ENCODE measurements at regions not wholly inside any gene's neighbourhood (a gene's known extent, or its start where the extent isn't known, plus 50 kb on each side); places are given as distances from the start of the nearest gene placed in this dataset.

- TF ChIP-seq ZNF274 (IDR thresholded peaks at IDR 0.05; ENCODE audit: insufficient read depth, insufficient read length) (no peak), KLF5 (IDR thresholded peaks at IDR 0.05; ENCODE audit: partially characterized antibody) (no peak), USF2 (IDR thresholded peaks at IDR 0.05; ENCODE audit: borderline replicate concordance, low read depth, low read length) (no peak), RELA (IDR thresholded peaks at IDR 0.05; ENCODE audit: borderline replicate concordance, partially characterized antibody) (no peak)
- TF ChIP-seq, protein P1, sequence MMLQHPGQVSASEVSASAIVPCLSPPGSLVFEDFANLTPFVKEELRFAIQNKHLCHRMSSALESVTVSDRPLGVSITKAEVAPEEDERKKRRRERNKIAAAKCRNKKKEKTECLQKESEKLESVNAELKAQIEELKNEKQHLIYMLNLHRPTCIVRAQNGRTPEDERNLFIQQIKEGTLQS (IDR thresholded peaks at IDR 0.05; ENCODE audit: borderline replicate concordance, extremely low read depth, low read depth, low read length), result no peak
These were observed 167.4 kb upstream of the COL11A1 start (continued) for GRCh38 chr1:103275725-103276124.

DNA sequence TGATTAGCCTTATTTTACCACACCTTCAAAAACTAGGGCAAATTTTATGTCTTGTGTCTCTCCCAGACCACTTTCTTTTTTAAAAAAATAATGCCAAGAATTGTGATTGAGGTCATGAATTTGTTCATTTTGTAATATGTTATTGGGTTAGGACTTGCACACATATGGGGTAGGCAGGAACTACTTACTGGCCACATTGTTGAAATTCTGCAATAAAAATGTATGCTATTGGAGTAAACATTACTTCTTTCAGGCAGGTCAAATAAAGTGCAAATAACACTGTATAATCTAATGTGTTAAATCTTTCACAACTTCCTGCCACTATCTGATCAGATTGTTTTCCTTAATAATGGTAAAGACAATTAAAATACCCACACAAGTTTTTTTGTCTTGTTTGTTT, 166.6 kb upstream of the COL11A1 start:
- Histone ChIP-seq H3K9ac (ENCODE audit: control insufficient read depth, insufficient read depth, low read length) (no peak overlapping the region), H2AFZ (ENCODE audit: control insufficient read depth, low read depth, low read length) (no peak overlapping the region), H3K27me3 (replicated peaks in 1 of 2; ENCODE audit: control insufficient read depth in 2 of 2, insufficient read depth in 2 of 2, low read length in 1 of 2) (no peaks in the 10 kb centered on the region), H3K27ac (ENCODE audit: control insufficient read depth, insufficient read depth) (no peak overlapping the region), H4K20me1 (ENCODE audit: control insufficient read depth, insufficient read depth) (no peaks in the 10 kb centered on the region), H3K4me1 (ENCODE audit: control insufficient read depth, insufficient read depth, low read length) (no peaks in the 10 kb centered on the region), H3K4me3 (no peak overlapping the region), H3K9me3 (replicated peaks; ENCODE audit: control insufficient read depth, insufficient read depth, low read length) (no peaks in the 10 kb centered on the region), H3K79me2 (ENCODE audit: control insufficient read depth, insufficient read depth, low read length) (no peaks in the 10 kb centered on the region), H3K4me2 (ENCODE audit: control insufficient read depth, insufficient read depth) (no peak overlapping the region), H3K36me3 (ENCODE audit: control insufficient read depth in 2 of 2, insufficient read depth in 2 of 2, low read length in 1 of 2) (no peaks in the 10 kb centered on the region)
- FAIRE-seq, result no peak
- ChIA-PET POLR2A (no interaction called here), RAD21 (ENCODE audit: unreplicated experiment) (no interaction called here), CTCF (no interaction called here), SMC1A (ENCODE audit: uncharacterized antibody, unreplicated experiment) (no interaction called here)
- intact Hi-C loops (cut with micrococcal nuclease; ENCODE audit: unreplicated experiment) (no loop called here), in situ Hi-C loops (cut with MboI) (no loop called here)
- DNase-seq (ENCODE audit: low read depth, low spot score), result no peak
- no peak for ATAC-seq
- no TSS peak for BruUV-seq (replicated peaks)
- TF ChIP-seq SIX5 (IDR thresholded peaks at IDR 0.05; ENCODE audit: low read depth, low read length, severe bottlenecking) (no peak), SPI1 (IDR thresholded peaks at IDR 0.05; ENCODE audit: borderline replicate concordance, insufficient read depth, low read depth, low read length) (no peak), CBX5 (IDR thresholded peaks at IDR 0.05; ENCODE audit: low read depth) (no peak), SUZ12 (IDR thresholded peaks at IDR 0.05; ENCODE audit: unreplicated experiment) (no peak), PML (IDR thresholded peaks at IDR 0.05; ENCODE audit: low read length) (no peak)
- TF ChIP-seq, protein P2, sequence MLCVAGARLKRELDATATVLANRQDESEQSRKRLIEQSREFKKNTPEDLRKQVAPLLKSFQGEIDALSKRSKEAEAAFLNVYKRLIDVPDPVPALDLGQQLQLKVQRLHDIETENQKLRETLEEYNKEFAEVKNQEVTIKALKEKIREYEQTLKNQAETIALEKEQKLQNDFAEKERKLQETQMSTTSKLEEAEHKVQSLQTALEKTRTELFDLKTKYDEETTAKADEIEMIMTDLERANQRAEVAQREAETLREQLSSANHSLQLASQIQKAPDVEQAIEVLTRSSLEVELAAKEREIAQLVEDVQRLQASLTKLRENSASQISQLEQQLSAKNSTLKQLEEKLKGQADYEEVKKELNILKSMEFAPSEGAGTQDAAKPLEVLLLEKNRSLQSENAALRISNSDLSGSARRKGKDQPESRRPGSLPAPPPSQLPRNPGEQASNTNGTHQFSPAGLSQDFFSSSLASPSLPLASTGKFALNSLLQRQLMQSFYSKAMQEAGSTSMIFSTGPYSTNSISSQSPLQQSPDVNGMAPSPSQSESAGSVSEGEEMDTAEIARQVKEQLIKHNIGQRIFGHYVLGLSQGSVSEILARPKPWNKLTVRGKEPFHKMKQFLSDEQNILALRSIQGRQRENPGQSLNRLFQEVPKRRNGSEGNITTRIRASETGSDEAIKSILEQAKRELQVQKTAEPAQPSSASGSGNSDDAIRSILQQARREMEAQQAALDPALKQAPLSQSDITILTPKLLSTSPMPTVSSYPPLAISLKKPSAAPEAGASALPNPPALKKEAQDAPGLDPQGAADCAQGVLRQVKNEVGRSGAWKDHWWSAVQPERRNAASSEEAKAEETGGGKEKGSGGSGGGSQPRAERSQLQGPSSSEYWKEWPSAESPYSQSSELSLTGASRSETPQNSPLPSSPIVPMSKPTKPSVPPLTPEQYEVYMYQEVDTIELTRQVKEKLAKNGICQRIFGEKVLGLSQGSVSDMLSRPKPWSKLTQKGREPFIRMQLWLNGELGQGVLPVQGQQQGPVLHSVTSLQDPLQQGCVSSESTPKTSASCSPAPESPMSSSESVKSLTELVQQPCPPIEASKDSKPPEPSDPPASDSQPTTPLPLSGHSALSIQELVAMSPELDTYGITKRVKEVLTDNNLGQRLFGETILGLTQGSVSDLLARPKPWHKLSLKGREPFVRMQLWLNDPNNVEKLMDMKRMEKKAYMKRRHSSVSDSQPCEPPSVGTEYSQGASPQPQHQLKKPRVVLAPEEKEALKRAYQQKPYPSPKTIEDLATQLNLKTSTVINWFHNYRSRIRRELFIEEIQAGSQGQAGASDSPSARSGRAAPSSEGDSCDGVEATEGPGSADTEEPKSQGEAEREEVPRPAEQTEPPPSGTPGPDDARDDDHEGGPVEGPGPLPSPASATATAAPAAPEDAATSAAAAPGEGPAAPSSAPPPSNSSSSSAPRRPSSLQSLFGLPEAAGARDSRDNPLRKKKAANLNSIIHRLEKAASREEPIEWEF (IDR thresholded peaks at IDR 0.05; ENCODE audit: insufficient replicate concordance, low read depth, low read length), result no peak
- TF ChIP-seq, protein P3, sequence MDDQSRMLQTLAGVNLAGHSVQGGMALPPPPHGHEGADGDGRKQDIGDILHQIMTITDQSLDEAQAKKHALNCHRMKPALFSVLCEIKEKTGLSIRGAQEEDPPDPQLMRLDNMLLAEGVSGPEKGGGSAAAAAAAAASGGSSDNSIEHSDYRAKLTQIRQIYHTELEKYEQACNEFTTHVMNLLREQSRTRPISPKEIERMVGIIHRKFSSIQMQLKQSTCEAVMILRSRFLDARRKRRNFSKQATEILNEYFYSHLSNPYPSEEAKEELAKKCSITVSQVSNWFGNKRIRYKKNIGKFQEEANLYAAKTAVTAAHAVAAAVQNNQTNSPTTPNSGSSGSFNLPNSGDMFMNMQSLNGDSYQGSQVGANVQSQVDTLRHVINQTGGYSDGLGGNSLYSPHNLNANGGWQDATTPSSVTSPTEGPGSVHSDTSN (IDR thresholded peaks at IDR 0.05; ENCODE audit: insufficient replicate concordance, low read depth, low read length), result no peak
- TF ChIP-seq, protein P4, sequence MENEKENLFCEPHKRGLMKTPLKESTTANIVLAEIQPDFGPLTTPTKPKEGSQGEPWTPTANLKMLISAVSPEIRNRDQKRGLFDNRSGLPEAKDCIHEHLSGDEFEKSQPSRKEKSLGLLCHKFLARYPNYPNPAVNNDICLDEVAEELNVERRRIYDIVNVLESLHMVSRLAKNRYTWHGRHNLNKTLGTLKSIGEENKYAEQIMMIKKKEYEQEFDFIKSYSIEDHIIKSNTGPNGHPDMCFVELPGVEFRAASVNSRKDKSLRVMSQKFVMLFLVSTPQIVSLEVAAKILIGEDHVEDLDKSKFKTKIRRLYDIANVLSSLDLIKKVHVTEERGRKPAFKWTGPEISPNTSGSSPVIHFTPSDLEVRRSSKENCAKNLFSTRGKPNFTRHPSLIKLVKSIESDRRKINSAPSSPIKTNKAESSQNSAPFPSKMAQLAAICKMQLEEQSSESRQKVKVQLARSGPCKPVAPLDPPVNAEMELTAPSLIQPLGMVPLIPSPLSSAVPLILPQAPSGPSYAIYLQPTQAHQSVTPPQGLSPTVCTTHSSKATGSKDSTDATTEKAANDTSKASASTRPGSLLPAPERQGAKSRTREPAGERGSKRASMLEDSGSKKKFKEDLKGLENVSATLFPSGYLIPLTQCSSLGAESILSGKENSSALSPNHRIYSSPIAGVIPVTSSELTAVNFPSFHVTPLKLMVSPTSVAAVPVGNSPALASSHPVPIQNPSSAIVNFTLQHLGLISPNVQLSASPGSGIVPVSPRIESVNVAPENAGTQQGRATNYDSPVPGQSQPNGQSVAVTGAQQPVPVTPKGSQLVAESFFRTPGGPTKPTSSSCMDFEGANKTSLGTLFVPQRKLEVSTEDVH (IDR thresholded peaks at IDR 0.05; ENCODE audit: low read depth, partially characterized antibody), result no peak
